ENCODE measurements at regions not wholly inside any gene's neighbourhood (a gene's known extent, or its start where the extent isn't known, plus 50 kb on each side); places are given as distances from the start of the nearest gene placed in this dataset.

GRCh38 chr18:73952296-73952946 lies 195.2 kb downstream of the FBXO15 start:
- Mint-ChIP-seq H3K36me3 (no peaks in the 10 kb centered on the region), H3K4me3 (no peak overlapping the region), H3K9me3 (peaks cover 0 to 8% (median 0%) of the 10 kb centered on the region in 7 donors), H3K27ac (peak overlapping the region in 1 of 6 donors; percentile 72), H3K4me1 (peaks cover 12 to 48% (median 31%) of the 10 kb centered on the region in 3 donors), H3K27me3 (peaks cover 0 to under 1% (median 0%) of the 10 kb centered on the region in 3 donors)
- no peak for DNase-seq
- no peak for ATAC-seq (ENCODE audit: low read depth in 2 of 2)

GRCh38 chr18:73950116-73950700 lies 197.4 kb downstream of the FBXO15 start:
- DNase-seq (no peak), ATAC-seq (ENCODE audit: low read depth in 2 of 2) (no peak)
- Mint-ChIP-seq H3K27ac (no peak overlapping the region), H3K9me3 (peaks cover 0 to 8% (median 0%) of the 10 kb centered on the region in 7 donors), H3K36me3 (no peaks in the 10 kb centered on the region), H3K27me3 (no peaks in the 10 kb centered on the region), H3K4me1 (peaks cover 18 to 44% (median 26%) of the 10 kb centered on the region in 3 donors), H3K4me3 (no peak overlapping the region)

GRCh38 chr18:73948497-73948896 lies 199.1 kb downstream of the FBXO15 start:
- peaks cover 0 to 8% (median 0%) of the 10 kb centered on the region in 7 donors for H3K9me3 Mint-ChIP-seq
- peaks cover 6 to 28% (median 13%) of the 10 kb centered on the region in 3 donors for H3K4me1 Mint-ChIP-seq
- DNase-seq (no peak), ATAC-seq (ENCODE audit: low read depth in 2 of 2) (no peak)
- H3K36me3 Mint-ChIP-seq = no peaks in the 10 kb centered on the region
- no peak overlapping the region for H3K4me3 Mint-ChIP-seq
- H3K27ac Mint-ChIP-seq = peak overlapping the region in 1 of 6 donors; percentile 47
- no peaks in the 10 kb centered on the region for H3K27me3 Mint-ChIP-seq

- no peak overlapping the region for H3K4me3 Mint-ChIP-seq
- no peaks in the 10 kb centered on the region for H3K27me3 Mint-ChIP-seq
These were observed 199.6 kb downstream of the FBXO15 start for GRCh38 chr18:73948084-73948483.

GRCh38 chr18:73947180-73947921 lies 200.3 kb downstream of the FBXO15 start:
- ATAC-seq (ENCODE audit: low read depth in 2 of 2) = peak in 1 of 2 donors; percentile 27
- H3K9me3 Mint-ChIP-seq = peaks cover 0 to 8% (median 0%) of the 10 kb centered on the region in 7 donors
- H3K36me3 Mint-ChIP-seq = no peaks in the 10 kb centered on the region
- H3K27me3 Mint-ChIP-seq = no peaks in the 10 kb centered on the region
- DNase-seq = no peak
- peak overlapping the region in 5 of 6 donors; percentile 1 to 83 (median 65) for H3K27ac Mint-ChIP-seq
- H3K4me3 Mint-ChIP-seq = peak overlapping the region in 1 of 8 donors; percentile 3
- H3K4me1 Mint-ChIP-seq = peaks cover 6 to 22% (median 13%) of the 10 kb centered on the region in 3 donors

More at GRCh38 chr18:73948084-73948483, 199.6 kb downstream of the FBXO15 start:
- Mint-ChIP-seq H3K36me3 (no peaks in the 10 kb centered on the region), H3K27ac (peak overlapping the region in 2 of 6 donors; percentile 4 to 47), H3K4me1 (peaks cover 6 to 27% (median 13%) of the 10 kb centered on the region in 3 donors), H3K9me3 (peaks cover 0 to 8% (median 0%) of the 10 kb centered on the region in 7 donors)
- DNase-seq = no peak
- no peak for ATAC-seq (ENCODE audit: low read depth in 2 of 2)

- no peaks in the 10 kb centered on the region for H3K36me3 Mint-ChIP-seq
- peaks cover 6 to 18% (median 13%) of the 10 kb centered on the region in 3 donors for H3K4me1 Mint-ChIP-seq
- peaks cover 0 to 8% (median 0%) of the 10 kb centered on the region in 7 donors for H3K9me3 Mint-ChIP-seq
- H3K27me3 Mint-ChIP-seq = peaks cover 0 to 1% (median under 1%) of the 10 kb centered on the region in 3 donors
- ATAC-seq (ENCODE audit: low read depth in 2 of 2) (no peak), DNase-seq (no peak)
- no peak overlapping the region for H3K4me3 Mint-ChIP-seq
- H3K27ac Mint-ChIP-seq = peak overlapping the region in 1 of 6 donors; percentile 8
These were observed 202.4 kb downstream of the FBXO15 start for GRCh38 chr18:73945130-73945792.

- peaks cover 0 to 6% (median 0%) of the 10 kb centered on the region in 7 donors for H3K9me3 Mint-ChIP-seq
- no peak overlapping the region for H3K4me3 Mint-ChIP-seq
- no peaks in the 10 kb centered on the region for H3K36me3 Mint-ChIP-seq
- H3K4me1 Mint-ChIP-seq = peaks cover 6 to 18% (median 13%) of the 10 kb centered on the region in 3 donors
- peaks cover 0 to 7% (median 6%) of the 10 kb centered on the region in 3 donors for H3K27me3 Mint-ChIP-seq
- peak overlapping the region in 1 of 6 donors; percentile 8 for H3K27ac Mint-ChIP-seq
- ATAC-seq (ENCODE audit: low read depth in 2 of 2) (no peak), DNase-seq (no peak)
These were observed 202.9 kb downstream of the FBXO15 start for GRCh38 chr18:73944715-73945114.

- ATAC-seq (ENCODE audit: low read depth in 2 of 2) (no peak), DNase-seq (no peak)
- no peaks in the 10 kb centered on the region for H3K36me3 Mint-ChIP-seq
- H3K27ac Mint-ChIP-seq = peak overlapping the region in 1 of 6 donors; percentile 77
- no peaks in the 10 kb centered on the region for H3K9me3 Mint-ChIP-seq
- H3K4me1 Mint-ChIP-seq = peaks cover 6 to 18% (median 13%) of the 10 kb centered on the region in 3 donors
- H3K27me3 Mint-ChIP-seq = peaks cover 0 to 14% (median 13%) of the 10 kb centered on the region in 3 donors
- no peak overlapping the region for H3K4me3 Mint-ChIP-seq
These were observed 203.9 kb downstream of the FBXO15 start for GRCh38 chr18:73943763-73944162.

GRCh38 chr18:73942956-73943355 lies 204.7 kb downstream of the FBXO15 start:
- no peaks in the 10 kb centered on the region for H3K36me3 Mint-ChIP-seq
- peaks cover 6 to 13% (median 9%) of the 10 kb centered on the region in 3 donors for H3K4me1 Mint-ChIP-seq
- H3K4me3 Mint-ChIP-seq = no peak overlapping the region
- H3K9me3 Mint-ChIP-seq = no peaks in the 10 kb centered on the region
- no peak for ATAC-seq (ENCODE audit: low read depth in 2 of 2)
- H3K27ac Mint-ChIP-seq = peak overlapping the region in 1 of 6 donors; percentile 41
- DNase-seq = no peak
- peaks cover 0 to 14% (median 13%) of the 10 kb centered on the region in 3 donors for H3K27me3 Mint-ChIP-seq

- Mint-ChIP-seq H3K9me3 (no peaks in the 10 kb centered on the region), H3K4me3 (no peak overlapping the region), H3K27me3 (peaks cover 0 to 14% (median 13%) of the 10 kb centered on the region in 3 donors), H3K4me1 (peaks cover 3 to 4% (median 4%) of the 10 kb centered on the region in 3 donors), H3K27ac (peak overlapping the region in 1 of 6 donors; percentile 62), H3K36me3 (no peaks in the 10 kb centered on the region)
- ATAC-seq (ENCODE audit: low read depth in 2 of 2) (no peak), DNase-seq (no peak)
These were observed 205.5 kb downstream of the FBXO15 start for GRCh38 chr18:73942081-73942625.

GRCh38 chr18:73940721-73941120 lies 206.9 kb downstream of the FBXO15 start:
- Mint-ChIP-seq H3K4me1 (no peaks in the 10 kb centered on the region), H3K9me3 (no peaks in the 10 kb centered on the region), H3K27ac (peak overlapping the region in 1 of 6 donors; percentile 3), H3K36me3 (no peaks in the 10 kb centered on the region), H3K27me3 (peaks cover 0 to 14% (median 13%) of the 10 kb centered on the region in 3 donors), H3K4me3 (no peak overlapping the region)
- DNase-seq (no peak), ATAC-seq (ENCODE audit: low read depth in 2 of 2) (no peak)

GRCh38 chr18:73939391-73939790 lies 208.2 kb downstream of the FBXO15 start:
- H3K27me3 Mint-ChIP-seq = peaks cover 0 to 14% (median 13%) of the 10 kb centered on the region in 3 donors
- DNase-seq (no peak), ATAC-seq (ENCODE audit: low read depth in 2 of 2) (no peak)
- no peaks in the 10 kb centered on the region for H3K4me1 Mint-ChIP-seq
- H3K4me3 Mint-ChIP-seq = peak overlapping the region in 1 of 8 donors; percentile 34
- H3K36me3 Mint-ChIP-seq = no peaks in the 10 kb centered on the region
- no peaks in the 10 kb centered on the region for H3K9me3 Mint-ChIP-seq
- H3K27ac Mint-ChIP-seq = no peak overlapping the region

- Mint-ChIP-seq H3K4me1 (no peaks in the 10 kb centered on the region), H3K4me3 (no peak overlapping the region), H3K9me3 (peaks cover 0 to 14% (median 6%) of the 10 kb centered on the region in 7 donors), H3K27ac (no peak overlapping the region), H3K27me3 (no peaks in the 10 kb centered on the region), H3K36me3 (no peaks in the 10 kb centered on the region)
- ATAC-seq (ENCODE audit: low read depth in 2 of 2) = no peak
- DNase-seq = no peak
These were observed 213.9 kb downstream of the FBXO15 start for GRCh38 chr18:73933685-73934084.
